ENCODE measurements at regions not wholly inside any gene's neighbourhood (a gene's known extent, or its start where the extent isn't known, plus 50 kb on each side); places are given as distances from the start of the nearest gene placed in this dataset.

- Histone ChIP-seq H3K4me3 (ENCODE audit: low read length) (no peak overlapping the region), H3K9me3 (ENCODE audit: control insufficient read depth, insufficient read depth, low read length) (no peaks in the 10 kb centered on the region), H3K36me3 (ENCODE audit: control insufficient read depth, insufficient read depth, low read length) (no peaks in the 10 kb centered on the region), H3K4me1 (ENCODE audit: control insufficient read depth, insufficient read depth, low read length) (no peaks in the 10 kb centered on the region), H3K27ac (ENCODE audit: low read length) (no peak overlapping the region), H3K27me3 (ENCODE audit: control insufficient read depth, insufficient read depth, low read length) (no peaks in the 10 kb centered on the region)
- Mint-ChIP-seq H3K4me1 (no peaks in the 10 kb centered on the region), H3K27ac (no peak overlapping the region), H3K9me3 (no peaks in the 10 kb centered on the region), H3K4me3 (no peak overlapping the region), H3K36me3 (no peaks in the 10 kb centered on the region), H3K27me3 (ENCODE audit: low read depth in 2 of 2) (peaks cover 6 to 7% of the 10 kb centered on the region in 2 donors)
- no peak for TF ChIP-seq CTCF (IDR thresholded peaks at IDR 0.05)
- 88% methylated on average over 7 of the region's 7 CpGs for WGBS (ENCODE audit: insufficient coverage)
- DNase-seq, result no peak
- intact Hi-C loops (cut with micrococcal nuclease), result no loop called here
- no peak for ATAC-seq
These were observed 222.8 kb downstream of the SUCLG1 start for GRCh38 chr2:84236288-84236687.

GRCh38 chr2:84234103-84234502 is 225.0 kb downstream of the SUCLG1 start:
- peaks cover 2% of the 10 kb centered on the region in 2 donors for H3K27me3 Mint-ChIP-seq (ENCODE audit: low read depth in 2 of 2)
- no peaks in the 10 kb centered on the region for H3K4me1 Mint-ChIP-seq
- WGBS (ENCODE audit: insufficient coverage), result 74% methylated on average over 3 of the region's 6 CpGs
- ATAC-seq, result no peak
- no peaks in the 10 kb centered on the region for H3K9me3 ChIP-seq (ENCODE audit: control insufficient read depth, insufficient read depth, low read length)
- no peak overlapping the region for H3K27ac Mint-ChIP-seq
- DNase-seq, result no peak
- intact Hi-C loops (cut with micrococcal nuclease), result no loop called here
- no peaks in the 10 kb centered on the region for H3K36me3 ChIP-seq (ENCODE audit: control insufficient read depth, insufficient read depth, low read length)
- no peaks in the 10 kb centered on the region for H3K27me3 ChIP-seq (ENCODE audit: control insufficient read depth, insufficient read depth, low read length)
- TF ChIP-seq CTCF (IDR thresholded peaks at IDR 0.05), result no peak
- no peaks in the 10 kb centered on the region for H3K9me3 Mint-ChIP-seq
- no peaks in the 10 kb centered on the region for H3K4me1 ChIP-seq (ENCODE audit: control insufficient read depth, insufficient read depth, low read length)
- H3K27ac ChIP-seq (ENCODE audit: low read length), result no peak overlapping the region
- no peaks in the 10 kb centered on the region for H3K36me3 Mint-ChIP-seq
- no peak overlapping the region for H3K4me3 Mint-ChIP-seq
- H3K4me3 ChIP-seq (ENCODE audit: low read length), result no peak overlapping the region

- no peak overlapping the region for H3K4me3 ChIP-seq (ENCODE audit: low read length)
These were observed 227.6 kb downstream of the SUCLG1 start for GRCh38 chr2:84231478-84231877.

More at GRCh38 chr2:84231478-84231877, 227.6 kb downstream of the SUCLG1 start:
- peaks cover 9% of the 10 kb centered on the region for H3K36me3 Mint-ChIP-seq
- Histone ChIP-seq H3K36me3 (ENCODE audit: control insufficient read depth, insufficient read depth, low read length) (no peaks in the 10 kb centered on the region), H3K27ac (ENCODE audit: low read length) (no peak overlapping the region), H3K4me1 (ENCODE audit: control insufficient read depth, insufficient read depth, low read length) (no peaks in the 10 kb centered on the region), H3K9me3 (ENCODE audit: control insufficient read depth, insufficient read depth, low read length) (no peaks in the 10 kb centered on the region), H3K27me3 (ENCODE audit: control insufficient read depth, insufficient read depth, low read length) (no peaks in the 10 kb centered on the region)
- ATAC-seq, result no peak
- no peak for DNase-seq
- H3K9me3 Mint-ChIP-seq, result peaks cover 0 to 2% of the 10 kb centered on the region in 2 donors
- H3K4me1 Mint-ChIP-seq, result no peaks in the 10 kb centered on the region
- H3K4me3 Mint-ChIP-seq, result no peak overlapping the region
- no peak overlapping the region for H3K27ac Mint-ChIP-seq
- no peak for TF ChIP-seq CTCF (IDR thresholded peaks at IDR 0.05)
- H3K27me3 Mint-ChIP-seq (ENCODE audit: low read depth in 2 of 2), result peaks cover 0 to 2% of the 10 kb centered on the region in 2 donors
- intact Hi-C loops (cut with micrococcal nuclease), result no loop called here
- WGBS (ENCODE audit: insufficient coverage), result 94% methylated on average over 1 of the region's 1 CpG

All from natural killer cell (primary cell).